DOHH2 (cell line): ENCODE measurements at regions not wholly inside any gene's neighbourhood (a gene's known extent, or its start where the extent isn't known, plus 50 kb on each side); places are given as distances from the start of the nearest gene placed in this dataset.

ENCODE experiments used
- EZH2phosphoT487 ChIP-seq: fragments of 200-600 bp; sonication (generic); IDR thresholded peaks from 2 replicates; pipeline ENCODE4 v1.6.1; 2017; ENCODE audit warnings: borderline replicate concordance, mild to moderate bottlenecking, antibody characterized with exemption, low read length, moderate library complexity, mixed read lengths
- TF ChIP-seq, protein P1 (sequence below): fragments of 200-600 bp; sonication (generic); IDR thresholded peaks from one replicate; pipeline ENCODE4 v1.5.1; 2014; ENCODE audit warnings: antibody characterized with exemption, mild to moderate bottlenecking, low read depth, low read length; ENCODE audit not compliant: poor library complexity, severe bottlenecking

DNA sequence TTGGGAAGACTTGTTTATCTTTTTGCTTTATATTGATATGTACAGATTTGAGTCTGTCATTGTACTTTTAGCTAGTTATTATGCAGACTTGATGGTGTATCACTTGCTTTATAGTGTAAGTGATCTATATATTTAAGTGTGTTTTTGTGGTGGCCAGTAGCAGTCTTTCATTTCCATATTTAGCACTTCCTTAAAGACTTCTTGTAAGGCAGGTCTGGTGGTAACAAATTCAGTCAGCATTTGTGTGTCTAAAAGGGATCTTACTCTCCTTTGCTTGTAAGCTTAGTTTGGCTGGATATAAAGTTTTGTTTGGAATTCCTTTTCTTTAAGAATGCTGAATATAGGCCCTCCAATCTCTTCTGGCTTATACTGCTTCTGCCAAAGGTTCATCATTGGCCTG is 322.5 kb upstream of the EPHA6 start:
- TF ChIP-seq, protein P1, sequence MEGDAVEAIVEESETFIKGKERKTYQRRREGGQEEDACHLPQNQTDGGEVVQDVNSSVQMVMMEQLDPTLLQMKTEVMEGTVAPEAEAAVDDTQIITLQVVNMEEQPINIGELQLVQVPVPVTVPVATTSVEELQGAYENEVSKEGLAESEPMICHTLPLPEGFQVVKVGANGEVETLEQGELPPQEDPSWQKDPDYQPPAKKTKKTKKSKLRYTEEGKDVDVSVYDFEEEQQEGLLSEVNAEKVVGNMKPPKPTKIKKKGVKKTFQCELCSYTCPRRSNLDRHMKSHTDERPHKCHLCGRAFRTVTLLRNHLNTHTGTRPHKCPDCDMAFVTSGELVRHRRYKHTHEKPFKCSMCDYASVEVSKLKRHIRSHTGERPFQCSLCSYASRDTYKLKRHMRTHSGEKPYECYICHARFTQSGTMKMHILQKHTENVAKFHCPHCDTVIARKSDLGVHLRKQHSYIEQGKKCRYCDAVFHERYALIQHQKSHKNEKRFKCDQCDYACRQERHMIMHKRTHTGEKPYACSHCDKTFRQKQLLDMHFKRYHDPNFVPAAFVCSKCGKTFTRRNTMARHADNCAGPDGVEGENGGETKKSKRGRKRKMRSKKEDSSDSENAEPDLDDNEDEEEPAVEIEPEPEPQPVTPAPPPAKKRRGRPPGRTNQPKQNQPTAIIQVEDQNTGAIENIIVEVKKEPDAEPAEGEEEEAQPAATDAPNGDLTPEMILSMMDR, result no peak
- no peak for TF ChIP-seq EZH2phosphoT487
